Stimulated activated naive CD8-positive, alpha-beta T cell treated with anti-CD3 and anti-CD28 coated beads, Interleukin-15, Interleukin-2, amounts not matched to agents 100 U/mL and 50 U/mL, for 24 hours (primary cell): ENCODE measurements at regions not wholly inside any gene's neighbourhood (a gene's known extent, or its start where the extent isn't known, plus 50 kb on each side); places are given as distances from the start of the nearest gene placed in this dataset.
"Not testable (repeated sequence)": the region's sequence is repeated elsewhere in the genome, so short reads cannot be mapped to it uniquely, and the experiment has no call there.

Experiments used
- ATAC-seq: fragments of 150-1000 bp; cut with Tn5 transposase; one replicate; pipeline ENCODE4 v1.10.0; 2021
- DNase-seq: peaks from one replicate; pipeline ENCODE4 v3.0.0; 2021

- DNase-seq (no peak), ATAC-seq (no peak)
These were observed 207.7 kb upstream of the ZSWIM2 start for GRCh38 chr2:187056416-187057334.

GRCh38 chr2:187055463-187055862 is 206.5 kb upstream of the ZSWIM2 start:
- ATAC-seq = no peak
- no peak for DNase-seq

- DNase-seq (no peak), ATAC-seq (no peak)
These were observed 205.7 kb upstream of the ZSWIM2 start for GRCh38 chr2:187054501-187055319.

GRCh38 chr2:187051350-187051749 is 202.4 kb upstream of the ZSWIM2 start:
- DNase-seq (no peak), ATAC-seq (no peak)

- ATAC-seq (no peak), DNase-seq (no peak)
These were observed 201.5 kb upstream of the ZSWIM2 start for GRCh38 chr2:187050409-187050998.

GRCh38 chr2:187037310-187037709 is 188.3 kb upstream of the ZSWIM2 start:
- no peak for DNase-seq

GRCh38 chr2:187034434-187034833 is 185.5 kb upstream of the ZSWIM2 start:
- DNase-seq = no peak

More at GRCh38 chr2:187037310-187037709, 188.3 kb upstream of the ZSWIM2 start:
- ATAC-seq = no peak

GRCh38 chr2:187024739-187025138 is 175.8 kb upstream of the ZSWIM2 start:
- DNase-seq (no peak), ATAC-seq (no peak)

More at GRCh38 chr2:187034434-187034833, 185.5 kb upstream of the ZSWIM2 start:
- no peak for ATAC-seq

- ATAC-seq, DNase-seq: not testable (repeated sequence)
These were observed 175.0 kb upstream of the ZSWIM2 start for GRCh38 chr2:187023996-187024395.

- ATAC-seq = no peak
- no peak for DNase-seq
These were observed 168.5 kb upstream of the ZSWIM2 start for GRCh38 chr2:187017438-187017837.

- ATAC-seq (no peak), DNase-seq (no peak)
These were observed 164.1 kb upstream of the ZSWIM2 start for GRCh38 chr2:187013058-187013457.

GRCh38 chr2:187011206-187011832 is 162.3 kb upstream of the ZSWIM2 start:
- ATAC-seq = no peak

GRCh38 chr2:187009483-187010239 is 160.7 kb upstream of the ZSWIM2 start:
- ATAC-seq (no peak), DNase-seq (no peak)

More at GRCh38 chr2:187011206-187011832, 162.3 kb upstream of the ZSWIM2 start:
- DNase-seq = no peak

GRCh38 chr2:187008111-187008510 is 159.1 kb upstream of the ZSWIM2 start:
- DNase-seq (no peak), ATAC-seq (no peak)

- ATAC-seq (no peak), DNase-seq (no peak)
These were observed 154.6 kb upstream of the ZSWIM2 start for GRCh38 chr2:187003611-187004010.

- ATAC-seq = no peak
- DNase-seq = no peak
These were observed 154.1 kb upstream of the ZSWIM2 start for GRCh38 chr2:187003038-187003554.

GRCh38 chr2:187002242-187002641 is 153.3 kb upstream of the ZSWIM2 start:
- no peak for DNase-seq
- ATAC-seq = no peak

- no peak for ATAC-seq
- DNase-seq = no peak
These were observed 152.3 kb upstream of the ZSWIM2 start for GRCh38 chr2:187001248-187001647.

- DNase-seq (no peak), ATAC-seq (no peak)
These were observed 146.1 kb upstream of the ZSWIM2 start for GRCh38 chr2:186995092-186995491.

GRCh38 chr2:186992597-186992996 is 143.6 kb upstream of the ZSWIM2 start:
- no peak for ATAC-seq
- DNase-seq = no peak
